Lung (tissue), 11 donors: ENCODE measurements at regions not wholly inside any gene's neighbourhood (a gene's known extent, or its start where the extent isn't known, plus 50 kb on each side); places are given as distances from the start of the nearest gene placed in this dataset.

Experiments used
- ATAC-seq: fragments of 200-7000 bp; cut with Tn5 transposase; one replicate; pipeline ENCODE4 v1.9.1; 2020; ENCODE audit warnings: moderate number of reproducible peaks; ENCODE audit not compliant: insufficient read depth, low FRiP score
- DNase-seq, 3 donors: peaks; one replicate each; pipeline ENCODE4 v3.0.0-alpha.2; 2013 to 2017
- H3K27ac ChIP-seq, 2 donors: one replicate each; pipeline ENCODE4 v1.5.1; 2013; ENCODE audit warnings: mild to moderate bottlenecking in 2 of 2, moderate library complexity in 2 of 2, control low read depth in 1 of 2, inconsistent platforms in 1 of 2, low read depth in 1 of 2, low read length in 1 of 2
- H3K27me3 ChIP-seq, 3 donors: one replicate each; pipeline ENCODE4 v1.5.1; 2013; ENCODE audit warnings: low read length in 2 of 3; ENCODE audit not compliant: control insufficient read depth in 3 of 3, insufficient read depth in 3 of 3
- H3K36me3 ChIP-seq, 4 donors: one replicate each; pipeline ENCODE4 v1.5.1; 2013; ENCODE audit warnings: low read length in 4 of 4, mild to moderate bottlenecking in 1 of 4, moderate library complexity in 1 of 4; ENCODE audit not compliant: control insufficient read depth in 4 of 4, insufficient read depth in 4 of 4
- H3K4me1 ChIP-seq, 5 donors: one replicate each; pipeline ENCODE4 v1.5.1; 2013; ENCODE audit warnings: low read length in 5 of 5, mild to moderate bottlenecking in 2 of 5, moderate library complexity in 1 of 5; ENCODE audit not compliant: control insufficient read depth in 5 of 5, insufficient read depth in 5 of 5
- H3K4me3 ChIP-seq: one replicate; pipeline ENCODE4 v1.5.1; 2013; ENCODE audit warnings: mild to moderate bottlenecking, control low read depth, moderate library complexity
- H3K9ac ChIP-seq, 2 donors: one replicate each; pipeline ENCODE4 v1.5.1; 2013; ENCODE audit warnings: low read length in 2 of 2, control low read depth in 1 of 2; ENCODE audit not compliant: insufficient read depth in 1 of 2
- H3K9me3 ChIP-seq, 4 donors: one replicate each; pipeline ENCODE4 v1.5.1; 2013; ENCODE audit warnings: low read length in 3 of 4, mild to moderate bottlenecking in 1 of 4, moderate library complexity in 1 of 4; ENCODE audit not compliant: control insufficient read depth in 4 of 4, insufficient read depth in 3 of 4
- CTCF ChIP-seq: IDR thresholded peaks from 2 replicates; pipeline ENCODE4 v1.5.1; 2012; ENCODE audit warnings: mild to moderate bottlenecking; ENCODE audit errors: control extremely low read depth, extremely low read depth
- WGBS, 2 donors: extraction: QIAGEN DNeasy Blood & Tissue Kit; methylation state at CpG; one replicate each; pipeline ENCODE4 v1.1.7; 2013; 5-methylcytosine and 5-hydroxymethylcytosine counted together
- donor health status: control.
- donor health status: control.
- donor health status: Bipolar disorder and iron deficiency.
- donor health status: healthy.
- donor health status: DM: yes; HTN: yes; CAD: no.

- WGBS, 2 donors: 53 to 60% methylated on average over 3 of the region's 3 CpGs
- TF ChIP-seq CTCF: no peak
- H3K36me3 ChIP-seq: no peaks in the 10 kb centered on the region
- H3K27me3 ChIP-seq: no peaks in the 10 kb centered on the region
- no peaks in the 10 kb centered on the region for H3K4me1 ChIP-seq
- H3K9ac ChIP-seq: no peak overlapping the region
- ATAC-seq: no peak
- DNase-seq: no peak
- peaks cover 0 to 6% (median 4%) of the 10 kb centered on the region in 4 donors for H3K9me3 ChIP-seq
- H3K4me3 ChIP-seq: no peak overlapping the region
- no peak overlapping the region for H3K27ac ChIP-seq
Observed at GRCh38 chr16:22633799-22634198, 123.1 kb downstream of the NPIPB5 start.

- TF ChIP-seq CTCF: no peak
- no peaks in the 10 kb centered on the region for H3K27me3 ChIP-seq
Observed at GRCh38 chr16:22634954-22635353, 124.3 kb downstream of the NPIPB5 start.

GRCh38 chr16:22635357-22635761 lies 124.7 kb downstream of the NPIPB5 start:
- TF ChIP-seq CTCF: no peak
- H3K4me1 ChIP-seq: no peaks in the 10 kb centered on the region
- no peak overlapping the region for H3K9ac ChIP-seq
- WGBS, 2 donors: 11 to 14% methylated on average over 2 of the region's 2 CpGs
- H3K27ac ChIP-seq: no peak overlapping the region
- no peak for DNase-seq
- no peak for ATAC-seq
- no peaks in the 10 kb centered on the region for H3K36me3 ChIP-seq
- H3K4me3 ChIP-seq: no peak overlapping the region
- peaks cover 0 to 1% (median 0%) of the 10 kb centered on the region in 3 donors for H3K27me3 ChIP-seq
- peaks cover 0 to 6% (median 4%) of the 10 kb centered on the region in 4 donors for H3K9me3 ChIP-seq

More at GRCh38 chr16:22634954-22635353, 124.3 kb downstream of the NPIPB5 start:
- Histone ChIP-seq H3K4me1 (no peaks in the 10 kb centered on the region), H3K9me3 (peaks cover 0 to 6% (median 4%) of the 10 kb centered on the region in 4 donors), H3K27ac (no peak overlapping the region), H3K4me3 (no peak overlapping the region), H3K36me3 (no peaks in the 10 kb centered on the region), H3K9ac (no peak overlapping the region)
- DNase-seq (no peak), ATAC-seq (no peak)

- H3K4me3 ChIP-seq: no peak overlapping the region
- no peak overlapping the region for H3K27ac ChIP-seq
- DNase-seq: no peak
- H3K9ac ChIP-seq: no peak overlapping the region
- ATAC-seq: no peak
- H3K27me3 ChIP-seq: peaks cover 0 to 4% (median 0%) of the 10 kb centered on the region in 3 donors
- 32 to 41% methylated on average over 6 of the region's 6 CpGs for WGBS, 2 donors
- TF ChIP-seq CTCF: no peak
- H3K4me1 ChIP-seq: no peaks in the 10 kb centered on the region
- peaks cover 0 to 6% (median 4%) of the 10 kb centered on the region in 4 donors for H3K9me3 ChIP-seq
- no peaks in the 10 kb centered on the region for H3K36me3 ChIP-seq
Observed at GRCh38 chr16:22635801-22636200, 125.1 kb downstream of the NPIPB5 start.
